H9 (cell line): ENCODE measurements at regions not wholly inside any gene's neighbourhood (a gene's known extent, or its start where the extent isn't known, plus 50 kb on each side); places are given as distances from the start of the nearest gene placed in this dataset.

Experiments used
- DNase-seq: peaks from one replicate; pipeline ENCODE4 v3.0.0-alpha.2; 2017
- H2AFZ ChIP-seq: one replicate; pipeline ENCODE4 v1.6.1; 2013; ENCODE audit warnings: mild to moderate bottlenecking, low read length, control low read depth, moderate library complexity
- H2AK5ac ChIP-seq: 2 replicates; pipeline ENCODE4 v1.6.1; 2013; ENCODE audit warnings: low read length, control low read depth, mixed read lengths; ENCODE audit not compliant: insufficient read length
- H2BK120ac ChIP-seq: one replicate; pipeline ENCODE4 v1.6.1; 2013; ENCODE audit warnings: low read depth, mild to moderate bottlenecking, low read length, control low read depth, inconsistent platforms; ENCODE audit not compliant: poor library complexity, severe bottlenecking
- H2BK12ac ChIP-seq: 2 replicates; pipeline ENCODE4 v1.6.1; 2013; ENCODE audit warnings: low read length, control low read depth, mixed read lengths, low read depth; ENCODE audit not compliant: insufficient read length
- H2BK15ac ChIP-seq: 2 replicates; pipeline ENCODE4 v1.6.1; 2013; ENCODE audit warnings: low read depth, low read length, control low read depth
- H2BK20ac ChIP-seq: one replicate; pipeline ENCODE4 v1.6.1; 2013; ENCODE audit warnings: low read depth, mild to moderate bottlenecking, low read length, control low read depth, inconsistent platforms; ENCODE audit not compliant: poor library complexity, severe bottlenecking
- H2BK5ac ChIP-seq: 2 replicates; pipeline ENCODE4 v1.6.1; 2013; ENCODE audit warnings: low read length, control low read depth, mixed read lengths; ENCODE audit not compliant: insufficient read length
- H3K14ac ChIP-seq: 2 replicates; pipeline ENCODE4 v1.6.1; 2013; ENCODE audit warnings: low read length, control low read depth; ENCODE audit not compliant: insufficient read depth
- H3K18ac ChIP-seq: 2 replicates; pipeline ENCODE4 v1.6.1; 2013; ENCODE audit warnings: low read depth, mild to moderate bottlenecking, mixed read lengths, low read length, control low read depth; ENCODE audit not compliant: insufficient read length
- H3K23ac ChIP-seq: 2 replicates; pipeline ENCODE4 v1.6.1; 2013; ENCODE audit warnings: low read length, control low read depth, mixed read lengths, low read depth; ENCODE audit not compliant: insufficient read length
- H3K23me2 ChIP-seq: 2 replicates; pipeline ENCODE4 v1.6.1; 2013; ENCODE audit warnings: low read depth, mild to moderate bottlenecking, mixed read lengths, low read length, control low read depth; ENCODE audit not compliant: insufficient read length, poor library complexity, severe bottlenecking
- H3K27ac ChIP-seq: 2 replicates; pipeline ENCODE4 v1.5.1; 2013; ENCODE audit warnings: low read length, control low read depth, mixed read lengths, low read depth; ENCODE audit not compliant: insufficient read length
- H3K27me3 ChIP-seq: 2 replicates; pipeline ENCODE4 v1.6.1; 2013; ENCODE audit warnings: low read length, control low read depth, inconsistent platforms; ENCODE audit not compliant: insufficient read depth
- H3K4ac ChIP-seq: 2 replicates; pipeline ENCODE4 v1.6.1; 2013; ENCODE audit warnings: low read depth, mild to moderate bottlenecking, control low read depth, inconsistent platforms, low read length, moderate library complexity
- H3K4me1 ChIP-seq: 2 replicates; pipeline ENCODE4 v1.6.1; 2013; ENCODE audit warnings: low read length, control low read depth, inconsistent platforms; ENCODE audit not compliant: insufficient read depth
- H3K4me2 ChIP-seq: 2 replicates; pipeline ENCODE4 v1.6.1; 2013; ENCODE audit warnings: low read length, control low read depth, mixed read lengths; ENCODE audit not compliant: insufficient read length, insufficient read depth
- H3K56ac ChIP-seq: 2 replicates; pipeline ENCODE4 v1.6.1; 2013; ENCODE audit warnings: low read depth, mild to moderate bottlenecking, mixed read lengths, low read length, control low read depth; ENCODE audit not compliant: insufficient read length
- H3K79me1 ChIP-seq: 2 replicates; pipeline ENCODE4 v1.6.1; 2013; ENCODE audit warnings: low read depth, mild to moderate bottlenecking, moderate library complexity, low read length, control low read depth, inconsistent platforms; ENCODE audit not compliant: insufficient read depth, poor library complexity, severe bottlenecking
- H3K79me2 ChIP-seq: 2 replicates; pipeline ENCODE4 v1.6.1; 2013; ENCODE audit warnings: low read length, control low read depth, inconsistent platforms; ENCODE audit not compliant: insufficient read depth
- H3K9ac ChIP-seq: 2 replicates; pipeline ENCODE4 v1.6.1; 2013; ENCODE audit warnings: low read length, control low read depth, mixed read lengths; ENCODE audit not compliant: insufficient read length; ENCODE audit errors: extremely low read depth
- H3K9me3 ChIP-seq: one replicate; pipeline ENCODE4 v1.6.1; 2013; ENCODE audit warnings: low read depth, low read length, inconsistent platforms; ENCODE audit not compliant: control insufficient read depth
- H3T11ph ChIP-seq: one replicate; pipeline ENCODE4 v1.6.1; 2013; ENCODE audit warnings: mild to moderate bottlenecking, low read length, control low read depth, inconsistent platforms
- H4K20me1 ChIP-seq: one replicate; pipeline ENCODE4 v1.6.1; 2013; ENCODE audit not compliant: control insufficient read depth, insufficient read length, insufficient read depth
- H4K5ac ChIP-seq: 2 replicates; pipeline ENCODE4 v1.6.1; 2013; ENCODE audit warnings: low read depth, mild to moderate bottlenecking, mixed read lengths, low read length, control low read depth; ENCODE audit not compliant: insufficient read length
- H4K8ac ChIP-seq: replicated peaks from 2 replicates; pipeline ENCODE4 v1.6.1; 2013; ENCODE audit warnings: low read length, control low read depth, mixed read lengths, low read depth; ENCODE audit not compliant: insufficient read length
- H4K91ac ChIP-seq: 2 replicates; pipeline ENCODE4 v1.6.1; 2013; ENCODE audit warnings: low read depth, mild to moderate bottlenecking, moderate library complexity, mixed read lengths, low read length, control low read depth; ENCODE audit not compliant: insufficient read length
- H3K27ac Mint-ChIP-seq, 3 experiments: 2 replicates in 2 of 3; 3 replicates in 1 of 3; pipeline ENCODE4 v1.8.0; 2020 to 2021; ENCODE audit warnings: mixed read lengths in 3 of 3, mild to moderate bottlenecking in 1 of 3, moderate library complexity in 1 of 3
- H3K27me3 Mint-ChIP-seq: 2 replicates; pipeline ENCODE4 v1.8.0; 2021; ENCODE audit warnings: low read depth, mild to moderate bottlenecking, moderate library complexity, mixed read lengths
- H3K36me3 Mint-ChIP-seq, 3 experiments: 2 replicates in 2 of 3; 3 replicates in 1 of 3; pipeline ENCODE4 v1.8.0; 2020 to 2021; ENCODE audit warnings: low read depth in 3 of 3, mixed read lengths in 3 of 3; ENCODE audit not compliant: insufficient read depth in 1 of 3
- H3K4me1 Mint-ChIP-seq, 2 experiments: 2 replicates each; pipeline ENCODE4 v1.8.0; 2020; ENCODE audit warnings: mixed read lengths in 2 of 2
- H3K4me3 Mint-ChIP-seq, 2 experiments: 2 replicates in 1 of 2; 3 replicates in 1 of 2; pipeline ENCODE4 v1.8.0; 2020 to 2021; ENCODE audit warnings: mild to moderate bottlenecking in 2 of 2, mixed read lengths in 2 of 2, moderate library complexity in 1 of 2
- H3K9me3 Mint-ChIP-seq, 2 experiments: 2 replicates in 1 of 2; 3 replicates in 1 of 2; pipeline ENCODE4 v1.8.0; 2020; ENCODE audit warnings: mild to moderate bottlenecking in 2 of 2, mixed read lengths in 2 of 2, moderate library complexity in 1 of 2
- CTCF ChIP-seq: fragments of 200-600 bp; sonication (generic); conservative IDR thresholded peaks from 3 replicates; pipeline ENCODE4 v1.8.0; 2021; ENCODE audit warnings: antibody characterized with exemption, mild to moderate bottlenecking
- WGBS: extraction: QIAGEN DNeasy Blood & Tissue Kit; methylation state at CpG from one replicate; pipeline ENCODE4 v1.1.7; 2013; ENCODE audit warnings: missing lambda C conversion rate, low lambda C conversion rate, mixed read lengths; ENCODE audit not compliant: insufficient read length; ENCODE audit errors: extremely low coverage; 5-methylcytosine and 5-hydroxymethylcytosine counted together

- no peak for TF ChIP-seq CTCF
- H2BK5ac ChIP-seq: no peak overlapping the region
- no peak overlapping the region for H3K9ac ChIP-seq
- H2BK20ac ChIP-seq: no peak overlapping the region
- no peak overlapping the region for H4K8ac ChIP-seq
- no peaks in the 10 kb centered on the region for H4K20me1 ChIP-seq
- no peaks in the 10 kb centered on the region for H3K4me1 Mint-ChIP-seq
- H2BK12ac ChIP-seq: no peak overlapping the region
- H3K36me3 Mint-ChIP-seq: peaks cover 0 to 5% (median 2%) of the 10 kb centered on the region in 3 experiments; a peak in 2 of 7 replicates
- H3K9me3 Mint-ChIP-seq: peaks cover 0 to 6% of the 10 kb centered on the region in 2 experiments; a peak in 4 of 5 replicates
- H4K91ac ChIP-seq: no peak overlapping the region
- H3K4me1 ChIP-seq: no peaks in the 10 kb centered on the region
- no peaks in the 10 kb centered on the region for H3K27me3 Mint-ChIP-seq
- H3K23me2 ChIP-seq: no peaks in the 10 kb centered on the region
- H3K18ac ChIP-seq: no peak overlapping the region
- H3K9me3 ChIP-seq: no peaks in the 10 kb centered on the region
- H4K5ac ChIP-seq: no peak overlapping the region
- no peak for DNase-seq
- no peak overlapping the region for H3K4me2 ChIP-seq
- H3K27me3 ChIP-seq: no peaks in the 10 kb centered on the region
- H2AFZ ChIP-seq: no peak overlapping the region
- H3K4me3 Mint-ChIP-seq: no peak overlapping the region
- H3K14ac ChIP-seq: no peak overlapping the region
- H2AK5ac ChIP-seq: no peak overlapping the region
- no peak overlapping the region for H3K56ac ChIP-seq
- H2BK15ac ChIP-seq: no peak overlapping the region
- H3K23ac ChIP-seq: no peak overlapping the region
- no peak overlapping the region for H3T11ph ChIP-seq
- no peak overlapping the region for H3K4ac ChIP-seq
- no peak overlapping the region for H3K27ac Mint-ChIP-seq
- H3K79me2 ChIP-seq: no peaks in the 10 kb centered on the region
- no peak overlapping the region for H2BK120ac ChIP-seq
- no peaks in the 10 kb centered on the region for H3K79me1 ChIP-seq
- no peak overlapping the region for H3K27ac ChIP-seq
- WGBS: no CpG with 5 or more reads among the region's 1 CpG
Observed at GRCh38 chr4:170497689-170498088, 407.9 kb upstream of the AADAT start.
